Lower lobe of right lung (tissue), 2 donors: ENCODE measurements at regions not wholly inside any gene's neighbourhood (a gene's known extent, or its start where the extent isn't known, plus 50 kb on each side); places are given as distances from the start of the nearest gene placed in this dataset.

Source experiments
- ATAC-seq, 2 donors: fragments of 200-7000 bp; cut with Tn5 transposase; one replicate each; pipeline ENCODE4 v1.9.1; 2020 to 2022; ENCODE audit warnings: mild to moderate bottlenecking in 2 of 2, moderate library complexity in 2 of 2
- DNase-seq: peaks from one replicate; pipeline ENCODE4 v3.0.0-alpha.2; 2020
- H3K27ac ChIP-seq: fragments of 200-600 bp; one replicate; pipeline ENCODE4 v1.8.0; 2022
- H3K27me3 ChIP-seq: fragments of 200-600 bp; one replicate; pipeline ENCODE4 v1.8.0; 2022; ENCODE audit warnings: low read depth
- H3K36me3 ChIP-seq: fragments of 200-600 bp; one replicate; pipeline ENCODE4 v1.8.0; 2022; ENCODE audit warnings: mild to moderate bottlenecking
- H3K4me1 ChIP-seq: fragments of 200-600 bp; one replicate; pipeline ENCODE4 v1.8.0; 2022
- H3K4me3 ChIP-seq: fragments of 200-600 bp; one replicate; pipeline ENCODE4 v1.8.0; 2022; ENCODE audit warnings: mild to moderate bottlenecking
- H3K9me3 ChIP-seq: fragments of 200-600 bp; one replicate; pipeline ENCODE4 v1.8.0; 2022
- CTCF ChIP-seq: fragments of 200-600 bp; IDR thresholded peaks from one replicate; pipeline ENCODE4 v1.8.0; 2022; ENCODE audit warnings: antibody characterized with exemption, mild to moderate bottlenecking
- intact Hi-C: fragments of 100-400 bp; cut with DNase I; formaldehyde crosslinking; loops from one replicate; pipeline ENCODE4 v1.11.0; 2022
- donor health status: DM: no; HTN: yes; CAD: no; lungs with severe emphysema.

GRCh38 chr21:41662761-41663160, 104.1 kb downstream of the RIPK4 start:
- ATAC-seq: no peak
- Histone ChIP-seq H3K36me3 (no peaks in the 10 kb centered on the region), H3K27me3 (no peaks in the 10 kb centered on the region), H3K9me3 (no peaks in the 10 kb centered on the region), H3K27ac (no peak overlapping the region), H3K4me1 (peaks cover 19% of the 10 kb centered on the region), H3K4me3 (no peak overlapping the region)
- DNase-seq: no peak
- TF ChIP-seq CTCF: no peak
- intact Hi-C loops: no loop called here

GRCh38 chr21:41662161-41662560, 104.7 kb downstream of the RIPK4 start:
- DNase-seq (no peak), ATAC-seq (no peak)
- Histone ChIP-seq H3K27me3 (no peaks in the 10 kb centered on the region), H3K27ac (no peak overlapping the region), H3K9me3 (no peaks in the 10 kb centered on the region), H3K4me3 (no peak overlapping the region), H3K36me3 (no peaks in the 10 kb centered on the region), H3K4me1 (peaks cover 19% of the 10 kb centered on the region)
- TF ChIP-seq CTCF: no peak
- intact Hi-C loops: no loop called here

GRCh38 chr21:41660748-41661147, 106.1 kb downstream of the RIPK4 start:
- ATAC-seq (no peak), DNase-seq (no peak)
- H3K27me3 ChIP-seq: no peaks in the 10 kb centered on the region
- H3K27ac ChIP-seq: no peak overlapping the region
- H3K4me1 ChIP-seq: peaks cover 14% of the 10 kb centered on the region
- no peaks in the 10 kb centered on the region for H3K9me3 ChIP-seq
- H3K4me3 ChIP-seq: no peak overlapping the region
- H3K36me3 ChIP-seq: no peaks in the 10 kb centered on the region
- intact Hi-C loops: no loop called here
- TF ChIP-seq CTCF: no peak

GRCh38 chr21:41659791-41660560, 106.9 kb downstream of the RIPK4 start:
- peak in 1 of 2 donors; percentile 25 for ATAC-seq

GRCh38 chr21:41656946-41657525, 109.8 kb downstream of the RIPK4 start:
- H3K4me1 ChIP-seq: peaks cover under 1% of the 10 kb centered on the region
- intact Hi-C loops: no loop called here
- H3K9me3 ChIP-seq: no peaks in the 10 kb centered on the region
- no peak overlapping the region for H3K27ac ChIP-seq
- no peaks in the 10 kb centered on the region for H3K36me3 ChIP-seq
- DNase-seq (no peak), ATAC-seq (peak in 1 of 2 donors; percentile 22)
- TF ChIP-seq CTCF: no peak
- no peak overlapping the region for H3K4me3 ChIP-seq
- H3K27me3 ChIP-seq: no peaks in the 10 kb centered on the region

More at GRCh38 chr21:41659791-41660560, 106.9 kb downstream of the RIPK4 start:
- H3K27me3 ChIP-seq: no peaks in the 10 kb centered on the region
- no peak for DNase-seq
- H3K9me3 ChIP-seq: no peaks in the 10 kb centered on the region
- H3K36me3 ChIP-seq: no peaks in the 10 kb centered on the region
- H3K4me1 ChIP-seq: peaks cover 8% of the 10 kb centered on the region
- intact Hi-C loops: no loop called here
- TF ChIP-seq CTCF: no peak
- H3K27ac ChIP-seq: no peak overlapping the region
- no peak overlapping the region for H3K4me3 ChIP-seq
